ENCODE measurements at regions not wholly inside any gene's neighbourhood (a gene's known extent, or its start where the extent isn't known, plus 50 kb on each side); places are given as distances from the start of the nearest gene placed in this dataset.
A peak's percentile ranks its signal among the peaks of the same experiment; 100 is the strongest.
"Not testable (repeated sequence)": the region's sequence is repeated elsewhere in the genome, so short reads cannot be mapped to it uniquely, and the experiment has no call there.

- Mint-ChIP-seq H3K4me1 (peaks cover 13% of the 10 kb centered on the region), H3K27me3 (peaks cover 41% of the 10 kb centered on the region), H3K4me3 (no peak overlapping the region), H3K36me3 (no peaks in the 10 kb centered on the region), H3K9me3 (no peaks in the 10 kb centered on the region), H3K27ac (no peak overlapping the region)
- DNase-seq: no peak
- CTCF ChIA-PET: no interaction called here
These were observed 272.7 kb upstream of the MGMT start for GRCh38 chr10:129194181-129194870.

GRCh38 chr10:129199826-129200225 is 267.2 kb upstream of the MGMT start:
- H3K27ac Mint-ChIP-seq: no peak overlapping the region
- CTCF ChIA-PET: no interaction called here
- DNase-seq: no peak
- H3K4me3 Mint-ChIP-seq: no peak overlapping the region
- H3K27me3 Mint-ChIP-seq: peaks cover 17% of the 10 kb centered on the region
- H3K4me1 Mint-ChIP-seq: no peaks in the 10 kb centered on the region
- no peaks in the 10 kb centered on the region for H3K9me3 Mint-ChIP-seq
- no peaks in the 10 kb centered on the region for H3K36me3 Mint-ChIP-seq

DNA sequence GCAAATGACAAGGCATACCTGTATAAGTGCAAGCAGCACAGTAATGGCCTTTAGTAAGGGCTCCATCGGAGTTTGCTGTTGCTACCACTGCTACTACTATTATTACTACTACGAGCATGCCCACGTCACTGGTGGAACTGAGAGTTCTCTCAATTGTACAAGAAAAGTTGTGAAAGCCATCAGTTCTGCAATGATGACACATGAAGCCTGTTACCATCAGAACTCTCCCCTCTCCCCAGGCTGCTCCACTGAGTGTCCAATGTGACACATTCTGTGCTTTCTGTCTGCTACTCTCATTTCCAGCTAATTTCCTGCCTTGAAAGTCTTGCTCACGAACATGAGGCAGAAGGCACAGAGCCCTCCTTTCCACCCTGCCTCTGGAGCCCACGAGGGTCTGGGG is 263.2 kb upstream of the MGMT start:
- Mint-ChIP-seq H3K27ac (no peak overlapping the region), H3K36me3 (no peaks in the 10 kb centered on the region), H3K4me1 (no peaks in the 10 kb centered on the region), H3K9me3 (no peaks in the 10 kb centered on the region), H3K27me3 (peaks cover 16% of the 10 kb centered on the region), H3K4me3 (no peak overlapping the region)
- CTCF ChIA-PET: no interaction called here
- DNase-seq: no peak

- H3K27me3 Mint-ChIP-seq: peaks cover 13% of the 10 kb centered on the region
- DNase-seq: no peak
- no peak overlapping the region for H3K27ac Mint-ChIP-seq
- H3K4me1 Mint-ChIP-seq: no peaks in the 10 kb centered on the region
- H3K4me3 Mint-ChIP-seq: no peak overlapping the region
- H3K36me3 Mint-ChIP-seq: no peaks in the 10 kb centered on the region
- no peaks in the 10 kb centered on the region for H3K9me3 Mint-ChIP-seq
- CTCF ChIA-PET: no interaction called here
These were observed 259.7 kb upstream of the MGMT start for GRCh38 chr10:129207297-129207696.

GRCh38 chr10:129210876-129211275 is 256.2 kb upstream of the MGMT start:
- no peak overlapping the region for H3K4me3 Mint-ChIP-seq
- H3K27me3 Mint-ChIP-seq: peaks cover 15% of the 10 kb centered on the region
- no peaks in the 10 kb centered on the region for H3K36me3 Mint-ChIP-seq
- no peak for DNase-seq
- CTCF ChIA-PET: no interaction called here
- no peaks in the 10 kb centered on the region for H3K9me3 Mint-ChIP-seq
- no peak overlapping the region for H3K27ac Mint-ChIP-seq
- H3K4me1 Mint-ChIP-seq: no peaks in the 10 kb centered on the region

DNA sequence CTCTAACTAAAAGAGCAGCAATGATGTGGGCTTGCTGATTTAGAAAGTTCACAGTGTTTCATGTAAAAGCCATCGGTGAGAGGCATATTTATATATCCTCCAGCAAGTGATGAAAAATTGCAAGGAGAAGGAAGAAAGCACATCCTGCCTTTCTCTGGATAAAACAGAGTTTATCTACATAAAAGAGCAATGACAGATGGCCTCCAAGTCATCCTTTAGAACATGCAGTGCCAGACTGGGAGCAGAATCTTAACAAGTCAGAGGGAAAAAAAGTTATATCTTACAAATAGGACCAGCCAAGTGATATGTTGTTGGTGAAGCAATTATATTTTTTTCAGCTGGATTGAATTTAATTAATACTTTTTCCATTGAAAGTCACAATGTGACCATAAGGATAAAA is 253.8 kb upstream of the MGMT start:
- H3K27ac Mint-ChIP-seq: no peak overlapping the region
- peaks cover 11% of the 10 kb centered on the region for H3K27me3 Mint-ChIP-seq
- CTCF ChIA-PET: no interaction called here
- H3K9me3 Mint-ChIP-seq: no peaks in the 10 kb centered on the region
- H3K36me3 Mint-ChIP-seq: no peaks in the 10 kb centered on the region
- DNase-seq: no peak
- H3K4me3 Mint-ChIP-seq: no peak overlapping the region
- no peaks in the 10 kb centered on the region for H3K4me1 Mint-ChIP-seq

DNA sequence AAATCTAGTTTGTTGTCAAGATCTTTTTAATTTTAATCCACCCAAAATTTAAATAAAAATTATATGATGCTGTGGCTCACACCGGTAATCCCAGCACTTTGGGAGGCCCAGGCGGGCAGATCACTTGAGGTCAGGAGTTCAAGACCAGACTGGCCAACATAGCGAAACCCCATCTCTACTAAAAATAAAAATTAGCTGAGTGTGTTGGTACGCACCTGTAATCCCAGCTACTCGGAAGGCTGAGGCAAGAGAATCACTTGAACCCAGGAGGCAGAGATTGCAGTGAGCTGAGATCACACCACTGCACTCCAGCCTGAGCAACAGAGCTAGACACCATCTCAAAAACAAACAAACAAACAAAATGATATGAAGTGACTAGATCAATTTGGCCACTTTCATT is 253.0 kb upstream of the MGMT start:
- H3K9me3 Mint-ChIP-seq, DNase-seq, H3K36me3 Mint-ChIP-seq, H3K27ac Mint-ChIP-seq, H3K4me1 Mint-ChIP-seq, CTCF ChIA-PET, H3K4me3 Mint-ChIP-seq: not testable (repeated sequence)
- H3K27me3 Mint-ChIP-seq: peaks cover 17% of the 10 kb centered on the region

DNA sequence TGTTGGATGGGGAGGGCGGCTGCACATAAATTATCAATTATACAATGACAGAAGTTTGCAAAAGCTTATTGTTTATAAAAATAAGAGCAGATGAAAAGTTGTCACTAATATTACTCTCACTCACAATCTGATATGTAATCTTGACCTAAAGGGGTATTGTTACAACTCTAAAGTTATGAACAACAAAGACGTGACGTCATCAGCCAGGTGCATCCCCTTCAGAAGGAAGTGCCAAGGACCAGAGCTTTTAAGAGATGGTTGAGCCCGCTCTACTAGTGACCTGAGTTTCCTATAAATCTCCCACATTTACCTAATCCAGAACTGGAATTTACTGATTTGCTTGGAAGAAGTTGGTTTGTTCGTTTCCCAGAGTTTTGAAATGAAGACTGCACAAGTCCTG is 247.7 kb upstream of the MGMT start:
- Mint-ChIP-seq H3K4me3 (no peak overlapping the region), H3K4me1 (no peaks in the 10 kb centered on the region)
- CTCF ChIA-PET: no interaction called here

DNA sequence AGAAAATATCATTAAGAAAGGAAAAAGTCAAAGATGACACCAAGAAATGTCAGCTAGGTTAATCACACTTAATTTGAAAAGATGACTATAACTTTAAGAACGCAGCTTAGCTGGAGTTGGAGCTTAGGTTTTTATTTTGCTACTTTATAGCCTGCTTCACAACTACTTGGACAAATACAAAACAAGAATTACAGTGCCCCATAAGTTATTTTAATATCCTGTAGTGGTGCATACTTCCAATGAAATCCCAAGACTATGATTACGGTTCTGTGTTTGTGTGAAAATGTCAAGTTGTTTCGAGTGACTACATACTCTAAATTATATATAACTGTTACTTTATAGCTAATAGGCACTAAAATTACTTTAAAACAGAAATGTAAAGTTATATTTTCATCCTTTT is 244.6 kb upstream of the MGMT start:
- no peak overlapping the region for H3K27ac Mint-ChIP-seq
- peaks cover 2% of the 10 kb centered on the region for H3K9me3 Mint-ChIP-seq
- H3K27me3 Mint-ChIP-seq: peaks cover 7% of the 10 kb centered on the region

More for the DNA sequence above, 247.7 kb upstream of the MGMT start:
- H3K27ac Mint-ChIP-seq: no peak overlapping the region
- no peaks in the 10 kb centered on the region for H3K36me3 Mint-ChIP-seq
- H3K27me3 Mint-ChIP-seq: peaks cover 7% of the 10 kb centered on the region
- DNase-seq: no peak
- H3K9me3 Mint-ChIP-seq: peaks cover 2% of the 10 kb centered on the region

GRCh38 chr10:129223363-129223762 is 243.7 kb upstream of the MGMT start:
- Mint-ChIP-seq H3K9me3 (peaks cover 2% of the 10 kb centered on the region), H3K27ac (peak overlapping the region; percentile 38), H3K27me3 (peaks cover 5% of the 10 kb centered on the region), H3K4me1 (no peaks in the 10 kb centered on the region), H3K36me3 (no peaks in the 10 kb centered on the region), H3K4me3 (no peak overlapping the region)
- CTCF ChIA-PET: no interaction called here
- DNase-seq: no peak

More for the DNA sequence above, 244.6 kb upstream of the MGMT start:
- CTCF ChIA-PET: no interaction called here
- H3K36me3 Mint-ChIP-seq: no peaks in the 10 kb centered on the region
- no peak overlapping the region for H3K4me3 Mint-ChIP-seq
- H3K4me1 Mint-ChIP-seq: no peaks in the 10 kb centered on the region
- no peak for DNase-seq

DNA sequence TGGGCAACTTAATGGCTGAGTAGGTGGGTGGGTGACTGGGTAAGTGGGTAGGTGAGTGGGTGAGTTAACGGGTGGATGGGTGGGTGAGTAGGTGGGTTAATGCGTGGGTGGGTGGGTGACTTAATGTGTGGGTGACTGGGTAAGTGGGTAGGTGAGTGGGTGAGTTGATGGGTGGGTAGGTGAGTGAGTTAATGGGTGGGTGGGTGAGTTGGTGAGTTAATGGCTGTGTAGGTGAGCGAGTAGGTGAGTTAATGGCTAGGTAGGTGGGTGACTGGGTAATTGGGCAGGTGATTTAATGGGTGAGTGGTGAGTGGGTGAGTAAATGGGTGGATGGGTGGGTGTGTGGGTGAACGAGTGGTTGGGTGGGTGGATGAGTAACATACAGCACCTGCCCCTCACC is 243.0 kb upstream of the MGMT start:
- H3K4me3 Mint-ChIP-seq: no peak overlapping the region
- no peak overlapping the region for H3K27ac Mint-ChIP-seq
- CTCF ChIA-PET: no interaction called here
- peaks cover 2% of the 10 kb centered on the region for H3K9me3 Mint-ChIP-seq
- H3K36me3 Mint-ChIP-seq: no peaks in the 10 kb centered on the region
- no peaks in the 10 kb centered on the region for H3K27me3 Mint-ChIP-seq
- DNase-seq: no peak
- H3K4me1 Mint-ChIP-seq: no peaks in the 10 kb centered on the region

- Mint-ChIP-seq H3K4me3 (no peak overlapping the region), H3K27me3 (no peaks in the 10 kb centered on the region), H3K9me3 (no peaks in the 10 kb centered on the region), H3K27ac (no peak overlapping the region), H3K4me1 (peaks cover 3% of the 10 kb centered on the region), H3K36me3 (no peaks in the 10 kb centered on the region)
- CTCF ChIA-PET: no interaction called here
- DNase-seq: no peak
These were observed 235.2 kb upstream of the MGMT start for GRCh38 chr10:129231821-129232220.

GRCh38 chr10:129233351-129234148 is 233.5 kb upstream of the MGMT start:
- peaks cover 3% of the 10 kb centered on the region for H3K4me1 Mint-ChIP-seq
- CTCF ChIA-PET: interaction anchor here (0.6 to 1.0 kb wide), 2 partner anchors 49 to 184 kb away, joined by 3 read pairs; no protein-coding TSS in a partner anchor
- H3K4me3 Mint-ChIP-seq: no peak overlapping the region
- H3K9me3 Mint-ChIP-seq: no peaks in the 10 kb centered on the region
- no peaks in the 10 kb centered on the region for H3K27me3 Mint-ChIP-seq
- no peaks in the 10 kb centered on the region for H3K36me3 Mint-ChIP-seq
- H3K27ac Mint-ChIP-seq: no peak overlapping the region
- no peak for DNase-seq

DNA sequence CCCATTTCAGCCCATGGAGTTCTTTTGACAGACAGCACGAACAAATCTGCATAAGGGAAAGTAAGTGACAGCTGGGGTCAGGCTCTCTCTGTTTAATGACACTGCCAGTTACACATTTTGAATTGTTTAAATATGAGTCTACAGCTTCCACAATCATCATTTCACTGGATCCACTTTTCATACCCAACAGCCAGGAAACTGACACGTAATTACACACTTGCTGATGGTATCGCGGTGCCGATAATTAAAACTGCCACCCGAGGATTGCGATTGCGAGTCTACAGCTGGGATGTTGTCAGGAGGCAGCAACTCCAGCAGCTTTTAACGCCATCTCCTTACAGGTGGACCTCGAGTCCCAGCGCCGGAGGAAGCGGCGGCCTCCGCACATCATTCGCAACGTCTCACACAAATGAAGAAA is 230.8 kb upstream of the MGMT start:
- CTCF ChIA-PET: no interaction called here
- Mint-ChIP-seq H3K27ac (no peak overlapping the region), H3K4me1 (peaks cover 3% of the 10 kb centered on the region), H3K9me3 (no peaks in the 10 kb centered on the region), H3K27me3 (no peaks in the 10 kb centered on the region), H3K36me3 (no peaks in the 10 kb centered on the region), H3K4me3 (no peak overlapping the region)
- no peak for DNase-seq

DNA sequence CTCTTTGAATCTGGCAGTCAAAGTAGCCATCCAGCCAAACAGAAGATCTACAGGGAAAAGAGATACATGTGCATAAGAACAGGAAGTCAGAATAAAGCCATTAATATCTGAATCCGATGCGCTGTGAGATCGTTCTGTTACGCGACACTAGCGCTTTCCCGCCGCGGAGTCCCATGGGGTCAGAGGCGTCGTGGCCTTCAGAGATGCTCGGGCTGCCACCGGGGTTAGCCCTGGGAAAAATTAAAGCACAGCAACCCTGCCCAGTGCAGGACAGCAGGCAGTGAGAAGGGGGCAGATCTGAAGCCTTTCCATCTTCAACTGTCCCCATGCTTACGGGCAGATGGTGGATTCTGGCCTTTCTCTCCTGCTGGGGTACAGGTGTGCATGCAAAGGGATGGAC is 225.6 kb upstream of the MGMT start:
- no peak for DNase-seq
- H3K27me3 Mint-ChIP-seq: peaks cover 4% of the 10 kb centered on the region
- CTCF ChIA-PET: no interaction called here
- H3K27ac Mint-ChIP-seq: no peak overlapping the region
- no peaks in the 10 kb centered on the region for H3K4me1 Mint-ChIP-seq
- H3K4me3 Mint-ChIP-seq: no peak overlapping the region
- H3K36me3 Mint-ChIP-seq: no peaks in the 10 kb centered on the region
- H3K9me3 Mint-ChIP-seq: no peaks in the 10 kb centered on the region

Data from activated naive CD4-positive, alpha-beta T cell treated with anti-CD3 and anti-CD28 coated beads, Interleukin-2, amount 10 ng/mL, durations not matched to agents 7 days and 5 days (primary cell).